ENCODE measurements at regions not wholly inside any gene's neighbourhood (a gene's known extent, or its start where the extent isn't known, plus 50 kb on each side); places are given as distances from the start of the nearest gene placed in this dataset.

DNA sequence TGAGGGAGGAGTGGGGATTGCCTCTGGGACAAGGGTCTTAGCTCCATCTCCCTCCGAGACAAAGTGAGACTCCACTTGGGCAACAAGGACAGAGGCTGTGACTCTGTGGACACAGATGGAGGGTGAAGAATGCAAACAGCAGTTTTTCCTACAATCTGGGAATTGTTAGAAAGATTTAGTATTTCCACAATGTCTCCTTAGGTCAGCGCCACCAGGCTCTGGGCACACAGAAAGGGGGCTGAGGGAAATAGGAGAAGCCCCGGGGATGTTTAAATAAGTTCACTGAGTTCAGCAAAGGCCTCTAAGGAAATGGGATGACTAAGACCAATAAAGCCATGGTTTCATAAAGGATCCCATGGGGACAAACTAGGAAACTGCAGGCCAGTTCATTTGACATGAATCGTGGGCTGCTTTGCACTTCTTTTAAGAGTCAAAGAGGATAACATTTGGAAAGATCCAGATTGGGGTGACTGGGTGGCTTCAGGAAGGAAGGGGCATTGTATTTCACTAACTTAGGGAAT, 219.8 kb upstream of the GLI3 start:
- H3F3A ChIP-seq (replicated peaks; ENCODE audit: insufficient read depth): no peaks in the 10 kb centered on the region
- no peak overlapping the region for H3K4me2 ChIP-seq
- H3K9me3 ChIP-seq: no peaks in the 10 kb centered on the region
- ChIA-PET POLR2A (no interaction called here), CTCF (no interaction called here)
- H4K20me1 ChIP-seq (ENCODE audit: insufficient read depth): 0 out of 2 replicates have a peak, but pooled peaks cover 3% of the 10 kb centered on the region
- H3K9me2 ChIP-seq: no peaks in the 10 kb centered on the region
- 3% methylated on average over 4 of the region's 4 CpGs for WGBS (ENCODE audit: low lambda C conversion rate)
- TF ChIP-seq MAX (IDR thresholded peaks at IDR 0.05; ENCODE audit: low read depth) (no peak), FOXJ3 (CRISPR knock-in tag; IDR thresholded peaks at IDR 0.05) (no peak), FOXM1 (IDR thresholded peaks at IDR 0.05; ENCODE audit: low read depth) (no peak), SIN3A (IDR thresholded peaks at IDR 0.05; ENCODE audit: borderline replicate concordance, low read depth, low read length) (no peak), NRF1 (IDR thresholded peaks at IDR 0.05; ENCODE audit: low read depth, low read length) (no peak), USF1 (IDR thresholded peaks at IDR 0.05; ENCODE audit: borderline replicate concordance, low read depth) (no peak), POLR2AphosphoS5 (IDR thresholded peaks at IDR 0.05; ENCODE audit: low read depth, low read length) (no peak), RAD21 (IDR thresholded peaks at IDR 0.05; ENCODE audit: low read length) (no peak), FOSL2 (IDR thresholded peaks at IDR 0.05; ENCODE audit: borderline replicate concordance, low read depth) (no peak), MEF2A (IDR thresholded peaks at IDR 0.05; ENCODE audit: borderline replicate concordance, low read depth) (no peak), ELF1 (IDR thresholded peaks at IDR 0.05) (no peak), MXI1 (IDR thresholded peaks at IDR 0.05; ENCODE audit: low read depth, low read length) (no peak), GATA2 (CRISPR knock-in tag; IDR thresholded peaks at IDR 0.05) (no peak), RCOR1 (IDR thresholded peaks at IDR 0.05; ENCODE audit: low read length) (no peak), JUND (IDR thresholded peaks at IDR 0.05) (no peak)
- TF ChIP-seq, protein P1, sequence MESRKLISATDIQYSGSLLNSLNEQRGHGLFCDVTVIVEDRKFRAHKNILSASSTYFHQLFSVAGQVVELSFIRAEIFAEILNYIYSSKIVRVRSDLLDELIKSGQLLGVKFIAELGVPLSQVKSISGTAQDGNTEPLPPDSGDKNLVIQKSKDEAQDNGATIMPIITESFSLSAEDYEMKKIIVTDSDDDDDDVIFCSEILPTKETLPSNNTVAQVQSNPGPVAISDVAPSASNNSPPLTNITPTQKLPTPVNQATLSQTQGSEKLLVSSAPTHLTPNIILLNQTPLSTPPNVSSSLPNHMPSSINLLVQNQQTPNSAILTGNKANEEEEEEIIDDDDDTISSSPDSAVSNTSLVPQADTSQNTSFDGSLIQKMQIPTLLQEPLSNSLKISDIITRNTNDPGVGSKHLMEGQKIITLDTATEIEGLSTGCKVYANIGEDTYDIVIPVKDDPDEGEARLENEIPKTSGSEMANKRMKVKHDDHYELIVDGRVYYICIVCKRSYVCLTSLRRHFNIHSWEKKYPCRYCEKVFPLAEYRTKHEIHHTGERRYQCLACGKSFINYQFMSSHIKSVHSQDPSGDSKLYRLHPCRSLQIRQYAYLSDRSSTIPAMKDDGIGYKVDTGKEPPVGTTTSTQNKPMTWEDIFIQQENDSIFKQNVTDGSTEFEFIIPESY (IDR thresholded peaks at IDR 0.05; ENCODE audit: borderline replicate concordance, low read depth): no peak
- TF ChIP-seq, protein P2, sequence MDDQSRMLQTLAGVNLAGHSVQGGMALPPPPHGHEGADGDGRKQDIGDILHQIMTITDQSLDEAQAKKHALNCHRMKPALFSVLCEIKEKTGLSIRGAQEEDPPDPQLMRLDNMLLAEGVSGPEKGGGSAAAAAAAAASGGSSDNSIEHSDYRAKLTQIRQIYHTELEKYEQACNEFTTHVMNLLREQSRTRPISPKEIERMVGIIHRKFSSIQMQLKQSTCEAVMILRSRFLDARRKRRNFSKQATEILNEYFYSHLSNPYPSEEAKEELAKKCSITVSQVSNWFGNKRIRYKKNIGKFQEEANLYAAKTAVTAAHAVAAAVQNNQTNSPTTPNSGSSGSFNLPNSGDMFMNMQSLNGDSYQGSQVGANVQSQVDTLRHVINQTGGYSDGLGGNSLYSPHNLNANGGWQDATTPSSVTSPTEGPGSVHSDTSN (IDR thresholded peaks at IDR 0.05): no peak
- TF ChIP-seq, protein P3, sequence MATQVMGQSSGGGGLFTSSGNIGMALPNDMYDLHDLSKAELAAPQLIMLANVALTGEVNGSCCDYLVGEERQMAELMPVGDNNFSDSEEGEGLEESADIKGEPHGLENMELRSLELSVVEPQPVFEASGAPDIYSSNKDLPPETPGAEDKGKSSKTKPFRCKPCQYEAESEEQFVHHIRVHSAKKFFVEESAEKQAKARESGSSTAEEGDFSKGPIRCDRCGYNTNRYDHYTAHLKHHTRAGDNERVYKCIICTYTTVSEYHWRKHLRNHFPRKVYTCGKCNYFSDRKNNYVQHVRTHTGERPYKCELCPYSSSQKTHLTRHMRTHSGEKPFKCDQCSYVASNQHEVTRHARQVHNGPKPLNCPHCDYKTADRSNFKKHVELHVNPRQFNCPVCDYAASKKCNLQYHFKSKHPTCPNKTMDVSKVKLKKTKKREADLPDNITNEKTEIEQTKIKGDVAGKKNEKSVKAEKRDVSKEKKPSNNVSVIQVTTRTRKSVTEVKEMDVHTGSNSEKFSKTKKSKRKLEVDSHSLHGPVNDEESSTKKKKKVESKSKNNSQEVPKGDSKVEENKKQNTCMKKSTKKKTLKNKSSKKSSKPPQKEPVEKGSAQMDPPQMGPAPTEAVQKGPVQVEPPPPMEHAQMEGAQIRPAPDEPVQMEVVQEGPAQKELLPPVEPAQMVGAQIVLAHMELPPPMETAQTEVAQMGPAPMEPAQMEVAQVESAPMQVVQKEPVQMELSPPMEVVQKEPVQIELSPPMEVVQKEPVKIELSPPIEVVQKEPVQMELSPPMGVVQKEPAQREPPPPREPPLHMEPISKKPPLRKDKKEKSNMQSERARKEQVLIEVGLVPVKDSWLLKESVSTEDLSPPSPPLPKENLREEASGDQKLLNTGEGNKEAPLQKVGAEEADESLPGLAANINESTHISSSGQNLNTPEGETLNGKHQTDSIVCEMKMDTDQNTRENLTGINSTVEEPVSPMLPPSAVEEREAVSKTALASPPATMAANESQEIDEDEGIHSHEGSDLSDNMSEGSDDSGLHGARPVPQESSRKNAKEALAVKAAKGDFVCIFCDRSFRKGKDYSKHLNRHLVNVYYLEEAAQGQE (IDR thresholded peaks at IDR 0.05; ENCODE audit: low read depth, low read length): no peak
- H3K4me1 ChIP-seq (ENCODE audit: control insufficient read depth in 1 of 2, insufficient read depth in 2 of 2, low read depth in 1 of 2, low read length in 1 of 2): no peaks in the 10 kb centered on the region; a peak in 1 of 4 replicates
- peaks cover 52% of the 10 kb centered on the region for H3K27me3 ChIP-seq (ENCODE audit: insufficient read depth)
- H3K9ac ChIP-seq: no peak overlapping the region
- H3K4me3 ChIP-seq (ENCODE audit: low read depth in 2 of 2, low read length in 1 of 2): no peak overlapping the region
- no peaks in the 10 kb centered on the region for H3K79me2 ChIP-seq (ENCODE audit: insufficient read depth)
- DNase-seq: no peak
- H2AFZ ChIP-seq (ENCODE audit: low read depth): no peak overlapping the region
- no peaks in the 10 kb centered on the region for H3K36me3 ChIP-seq (replicated peaks in 1 of 2; ENCODE audit: control insufficient read depth in 1 of 2, insufficient read depth in 2 of 2, low read length in 1 of 2)
- H3K27ac ChIP-seq (ENCODE audit: low read depth in 2 of 2, low read length in 1 of 2): no peak overlapping the region

All from SK-N-SH (cell line).